HepG2 (cell line): ENCODE measurements at regions not wholly inside any gene's neighbourhood (a gene's known extent, or its start where the extent isn't known, plus 50 kb on each side); places are given as distances from the start of the nearest gene placed in this dataset.
A peak's percentile ranks its signal among the peaks of the same experiment; 100 is the strongest.

Experiments used
- ATAC-seq: fragments of 200-7000 bp; cut with Tn5 transposase; 3 replicates; pipeline ENCODE4 v1.9.1; 2020; ENCODE audit warnings: mild to moderate bottlenecking, moderate library complexity
- BruUV-seq: library from RNA; stranded (reverse); fragments of 400-500 nt; replicated peaks from 2 replicates; lab custom pipeline; 2021; lab: Mats Ljungman, UMichigan
- CTCF ChIA-PET: fragments of 300-600 bp; formaldehyde crosslinking; extraction: SDS; loops from one replicate; lab custom pipeline; 2021; ENCODE audit warnings: low total read pairs, inconsistent platforms, low intra/inter-chr PET ratio; lab: Yijun Ruan, JAX
- POLR2A ChIA-PET: fragments of 350-600 bp; sonication (Branson Sonifier 250); formaldehyde crosslinking; loops from one replicate; lab custom pipeline; 2020; ENCODE audit warnings: antibody characterized with exemption, inconsistent platforms; lab: Yijun Ruan, JAX
- DNase-seq: peaks from one replicate; pipeline ENCODE4 v3.0.0-alpha.2; 2015; ENCODE audit warnings: low spot score
- FAIRE-seq: peaks from 3 replicates; lab custom pipeline; 2011; peaks lifted over from hg19 to GRCh38; lab: Jason Lieb, UNC
- H2AFZ ChIP-seq: one replicate; pipeline ENCODE4 v1.6.1; 2011; ENCODE audit warnings: low read length, inconsistent platforms
- H3K27ac ChIP-seq: fragments of 300-600 bp; 3 replicates; pipeline ENCODE4 v1.8.0; 2011; ENCODE audit warnings: mixed run types, mild to moderate bottlenecking, mixed read lengths, low read length, inconsistent platforms; ENCODE audit not compliant: insufficient read depth; ENCODE audit errors: extremely low read length
- H3K27me3 ChIP-seq, 2 experiments: fragments of 200-600 bp in 1 of 2; 2 replicates in 1 of 2; 3 replicates in 1 of 2; pipeline versions ENCODE4 v1.6.0 to v1.8.0; 2011; ENCODE audit warnings: low read length in 2 of 2, mild to moderate bottlenecking in 2 of 2, moderate library complexity in 2 of 2, inconsistent platforms in 1 of 2; ENCODE audit not compliant: insufficient read depth in 2 of 2, control insufficient read depth in 1 of 2
- H3K36me3 ChIP-seq, 2 experiments: fragments of 200-600 bp in 1 of 2; replicated peaks in 1 of 2; 2 replicates in 1 of 2; 3 replicates in 1 of 2; pipeline versions ENCODE4 v1.5.1 to v1.8.0; 2011; ENCODE audit warnings: low read length in 2 of 2, inconsistent platforms in 1 of 2; ENCODE audit not compliant: insufficient read depth in 2 of 2, control insufficient read depth in 1 of 2
- H3K4me1 ChIP-seq: 2 replicates; pipeline ENCODE4 v1.5.1; 2012; ENCODE audit warnings: low read length, inconsistent platforms; ENCODE audit not compliant: insufficient read depth
- H3K4me2 ChIP-seq: 2 replicates; pipeline ENCODE4 v1.6.0; 2011; ENCODE audit warnings: low read depth, low read length, inconsistent platforms
- H3K4me3 ChIP-seq, 3 experiments: fragments of 200-600 bp in 1 of 3; sonication (generic), shearing (Covaris generic) in 1 of 3; replicated peaks in 1 of 3; 2 replicates each; pipeline ENCODE4 v1.5.1; 2011 to 2016; ENCODE audit warnings: low read length in 3 of 3, inconsistent platforms in 2 of 3, low read depth in 2 of 3, mild to moderate bottlenecking in 2 of 3, control low read depth in 1 of 3, mixed read lengths in 1 of 3; ENCODE audit not compliant: insufficient read depth in 1 of 3
- H3K79me2 ChIP-seq: one replicate; pipeline ENCODE4 v1.6.1; 2011; ENCODE audit warnings: low read length, inconsistent platforms; ENCODE audit not compliant: insufficient read depth
- H3K9ac ChIP-seq: 2 replicates; pipeline ENCODE4 v1.6.0; 2011; ENCODE audit warnings: mild to moderate bottlenecking, low read depth, low read length, inconsistent platforms; ENCODE audit not compliant: insufficient read depth
- H3K9me3 ChIP-seq: 2 replicates; pipeline ENCODE4 v1.5.1; 2012; ENCODE audit warnings: mild to moderate bottlenecking, low read length
- H4K20me1 ChIP-seq: 2 replicates; pipeline ENCODE4 v1.6.0; 2011; ENCODE audit warnings: inconsistent platforms, mild to moderate bottlenecking, low read length, moderate library complexity; ENCODE audit not compliant: insufficient read depth
- AGO2 ChIP-seq: fragments of 200-400 bp; formaldehyde crosslinking; optimal IDR thresholded peaks from 2 replicates; pipeline ENCODE3; 2017; ENCODE audit warnings: mild to moderate bottlenecking, low read depth, low read length, moderate library complexity
- CEBPB ChIP-seq: IDR thresholded peaks from 2 replicates; pipeline ENCODE4 v1.6.1; 2011; ENCODE audit warnings: low read depth, low read length, improper control_type of control experiment, borderline replicate concordance
- CEBPG ChIP-seq: IDR thresholded peaks from 2 replicates; pipeline ENCODE4 v1.6.1; 2016
- KDM1A ChIP-seq: IDR thresholded peaks from 2 replicates; pipeline ENCODE4 v1.6.1; 2016; ENCODE audit warnings: missing compliant biosample characterization
- KDM6A ChIP-seq: IDR thresholded peaks from 2 replicates; pipeline ENCODE4 v1.6.1; 2016; ENCODE audit warnings: low read depth
- MAF1 ChIP-seq: sonication (generic); formaldehyde crosslinking; IDR thresholded peaks from 2 replicates; pipeline ENCODE4 v1.5.0; 2020; ENCODE audit warnings: missing genetic modification reagents, borderline replicate concordance
- NR3C1 ChIP-seq: sonication (generic); formaldehyde crosslinking; IDR thresholded peaks from 2 replicates; pipeline ENCODE4 v1.4.0; 2020; ENCODE audit warnings: missing genetic modification reagents
- PPARG ChIP-seq: conservative IDR thresholded peaks from 2 replicates; pipeline ENCODE4 v1.6.1; 2016; ENCODE audit warnings: missing biosample characterization, missing genetic modification reagents
- RXRA ChIP-seq: sonication (generic); formaldehyde crosslinking; IDR thresholded peaks from 2 replicates; pipeline ENCODE4 v1.5.1; 2020; ENCODE audit warnings: missing genetic modification reagents
- RXRB ChIP-seq: IDR thresholded peaks from 2 replicates; pipeline ENCODE4 v1.6.1; 2016; ENCODE audit warnings: borderline replicate concordance, missing genetic modification reagents, missing compliant biosample characterization
- ZNF274 ChIP-seq: sonication (generic); formaldehyde crosslinking; IDR thresholded peaks from 2 replicates; pipeline ENCODE4 v1.5.1; 2020; ENCODE audit warnings: mild to moderate bottlenecking, missing genetic modification reagents
- ZNF577 ChIP-seq: sonication (generic); formaldehyde crosslinking; IDR thresholded peaks from 2 replicates; pipeline ENCODE4 v1.4.0; 2020; ENCODE audit warnings: mild to moderate bottlenecking, low read depth, missing genetic modification reagents, borderline replicate concordance
- ZNF776 ChIP-seq: sonication (generic); formaldehyde crosslinking; IDR thresholded peaks from 2 replicates; pipeline ENCODE4 v1.4.0; 2020; ENCODE audit warnings: mild to moderate bottlenecking, missing genetic modification reagents
- WGBS: methylation state at CpG from one replicate; pipeline ENCODE4 v1.1.6; 2017; ENCODE audit warnings: low lambda C conversion rate; 5-methylcytosine and 5-hydroxymethylcytosine counted together
- in situ Hi-C: cut with HindIII; loops from 2 replicates; pipeline ENCODE4 v1.10.0; 2017; ENCODE audit warnings: low pct_unique_long_range_greater_than_20kb; ENCODE audit not compliant: extremely low pct_ligation_motif_present
- intact Hi-C: fragments of 100-400 bp; cut with micrococcal nuclease; formaldehyde crosslinking; loops from one replicate; pipeline ENCODE4 v1.10.0; 2022; ENCODE audit not compliant: unreplicated experiment
- TF ChIP-seq, protein P1 (sequence below): sonication (generic); formaldehyde crosslinking; IDR thresholded peaks from 2 replicates; pipeline ENCODE4 v1.5.1; 2020; ENCODE audit warnings: mild to moderate bottlenecking, missing genetic modification reagents
- TF ChIP-seq, protein P2 (sequence below): sonication (generic); formaldehyde crosslinking; IDR thresholded peaks from 2 replicates; pipeline ENCODE4 v1.4.0; 2020; ENCODE audit warnings: missing genetic modification reagents

DNA sequence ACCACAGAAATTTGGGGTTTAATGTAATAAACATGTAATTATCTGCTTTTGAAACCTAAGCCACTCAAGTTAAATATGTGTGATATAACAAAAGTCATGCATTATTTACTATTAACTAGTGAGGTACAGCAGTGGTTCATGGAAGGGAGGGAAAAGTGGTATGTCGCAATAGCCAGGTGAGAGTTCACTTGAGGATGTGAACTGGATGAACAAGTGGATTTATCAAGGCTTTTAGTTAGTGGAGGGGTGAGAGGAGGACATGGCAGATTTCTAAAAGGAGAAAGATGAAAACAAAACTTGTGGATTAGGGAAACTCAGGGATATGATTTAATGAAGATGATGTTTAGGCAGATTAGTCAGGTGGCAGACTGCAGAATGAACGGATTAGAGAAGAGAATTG lies 141.3 kb upstream of the NFIB start:
- ChIA-PET POLR2A (no interaction called here), CTCF (no interaction called here)
- ATAC-seq (no peak), DNase-seq (no peak), FAIRE-seq (no peak)
- H3K9me3 ChIP-seq: no peaks in the 10 kb centered on the region
- 2% methylated on average over 2 of the region's 2 CpGs for WGBS
- H3K4me3 ChIP-seq: no peak overlapping the region
- no peak overlapping the region for H3K27ac ChIP-seq
- H3K36me3 ChIP-seq: no peaks in the 10 kb centered on the region
- H2AFZ ChIP-seq: no peak overlapping the region
- no peaks in the 10 kb centered on the region for H3K4me1 ChIP-seq
- no peaks in the 10 kb centered on the region for H3K79me2 ChIP-seq
- no TSS peak for BruUV-seq
- no peak overlapping the region for H3K9ac ChIP-seq
- no peak overlapping the region for H3K4me2 ChIP-seq
- no peaks in the 10 kb centered on the region for H4K20me1 ChIP-seq
- in situ Hi-C loops (no loop called here), intact Hi-C loops (no loop called here)
- no peaks in the 10 kb centered on the region for H3K27me3 ChIP-seq
- no peak for TF ChIP-seq NR3C1
- TF ChIP-seq PPARG (CRISPR knock-in tag): peak; percentile 51; the same call in 1 of the 2 replicates
- no peak for TF ChIP-seq KDM1A (CRISPR knock-in tag)
- no peak for TF ChIP-seq ZNF274
- peak; percentile 93 for TF ChIP-seq CEBPB
- TF ChIP-seq KDM6A (CRISPR knock-in tag): no peak
- TF ChIP-seq CEBPG (CRISPR knock-in tag): peak; percentile 72
- TF ChIP-seq ZNF776 (CRISPR knock-in tag): no peak
- TF ChIP-seq, protein P1, sequence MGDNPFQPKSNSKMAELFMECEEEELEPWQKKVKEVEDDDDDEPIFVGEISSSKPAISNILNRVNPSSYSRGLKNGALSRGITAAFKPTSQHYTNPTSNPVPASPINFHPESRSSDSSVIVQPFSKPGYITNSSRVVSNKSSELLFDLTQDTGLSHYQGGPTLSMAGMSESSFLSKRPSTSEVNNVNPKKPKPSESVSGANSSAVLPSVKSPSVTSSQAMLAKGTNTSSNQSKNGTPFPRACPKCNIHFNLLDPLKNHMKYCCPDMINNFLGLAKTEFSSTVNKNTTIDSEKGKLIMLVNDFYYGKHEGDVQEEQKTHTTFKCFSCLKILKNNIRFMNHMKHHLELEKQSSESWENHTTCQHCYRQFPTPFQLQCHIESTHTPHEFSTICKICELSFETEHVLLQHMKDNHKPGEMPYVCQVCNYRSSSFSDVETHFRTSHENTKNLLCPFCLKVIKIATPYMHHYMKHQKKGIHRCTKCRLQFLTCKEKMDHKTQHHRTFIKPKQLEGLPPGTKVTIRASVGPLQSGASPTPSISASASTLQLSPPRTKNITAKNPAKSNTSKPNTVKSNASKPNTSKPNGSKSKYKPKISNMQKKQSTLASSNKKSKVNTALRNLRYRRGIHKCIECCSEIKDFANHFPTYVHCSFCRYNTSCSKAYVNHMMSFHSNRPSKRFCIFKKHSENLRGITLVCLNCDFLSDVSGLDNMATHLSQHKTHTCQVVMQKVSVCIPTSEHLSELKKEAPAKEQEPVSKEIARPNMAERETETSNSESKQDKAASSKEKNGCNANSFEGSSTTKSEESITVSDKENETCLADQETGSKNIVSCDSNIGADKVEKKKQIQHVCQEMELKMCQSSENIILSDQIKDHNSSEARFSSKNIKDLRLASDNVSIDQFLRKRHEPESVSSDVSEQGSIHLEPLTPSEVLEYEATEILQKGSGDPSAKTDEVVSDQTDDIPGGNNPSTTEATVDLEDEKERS (CRISPR knock-in tag): no peak
- no peak for TF ChIP-seq AGO2
- TF ChIP-seq, protein P2, sequence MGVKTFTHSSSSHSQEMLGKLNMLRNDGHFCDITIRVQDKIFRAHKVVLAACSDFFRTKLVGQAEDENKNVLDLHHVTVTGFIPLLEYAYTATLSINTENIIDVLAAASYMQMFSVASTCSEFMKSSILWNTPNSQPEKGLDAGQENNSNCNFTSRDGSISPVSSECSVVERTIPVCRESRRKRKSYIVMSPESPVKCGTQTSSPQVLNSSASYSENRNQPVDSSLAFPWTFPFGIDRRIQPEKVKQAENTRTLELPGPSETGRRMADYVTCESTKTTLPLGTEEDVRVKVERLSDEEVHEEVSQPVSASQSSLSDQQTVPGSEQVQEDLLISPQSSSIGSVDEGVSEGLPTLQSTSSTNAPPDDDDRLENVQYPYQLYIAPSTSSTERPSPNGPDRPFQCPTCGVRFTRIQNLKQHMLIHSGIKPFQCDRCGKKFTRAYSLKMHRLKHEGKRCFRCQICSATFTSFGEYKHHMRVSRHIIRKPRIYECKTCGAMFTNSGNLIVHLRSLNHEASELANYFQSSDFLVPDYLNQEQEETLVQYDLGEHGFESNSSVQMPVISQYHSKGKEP (CRISPR knock-in tag): no peak
- TF ChIP-seq ZNF577: no peak
- TF ChIP-seq MAF1 (CRISPR knock-in tag): no peak
- TF ChIP-seq RXRA (CRISPR knock-in tag): no peak
- TF ChIP-seq RXRB: 0 out of 2 replicates have a peak, but pooled peaks have one; percentile 21
